SK-N-SH (cell line): ENCODE measurements at regions not wholly inside any gene's neighbourhood (a gene's known extent, or its start where the extent isn't known, plus 50 kb on each side); places are given as distances from the start of the nearest gene placed in this dataset.

Experiments used
- CTCF ChIA-PET: fragments of 300-600, 350-600 bp; formaldehyde crosslinking; extraction: SDS; loops from one replicate; lab custom pipeline; 2021; lab: Yijun Ruan, JAX
- POLR2A ChIA-PET: fragments of 350-600 bp; sonication (Branson Sonifier 250); formaldehyde crosslinking; extraction: SDS; loops from one replicate; lab custom pipeline; 2020; ENCODE audit warnings: antibody characterized with exemption, inconsistent platforms; lab: Yijun Ruan, JAX
- DNase-seq: peaks from one replicate; pipeline ENCODE4 v3.0.0; 2012
- H2AFZ ChIP-seq: fragments of 200-600 bp; sonication (generic); 2 replicates; pipeline ENCODE4 v1.8.1; 2016; ENCODE audit warnings: antibody characterized with exemption, mild to moderate bottlenecking, low read depth
- H3F3A ChIP-seq: fragments of 200-600 bp; sonication (generic); replicated peaks from 2 replicates; pipeline ENCODE3; 2016; ENCODE audit warnings: antibody characterized with exemption, mild to moderate bottlenecking; ENCODE audit not compliant: insufficient read depth
- H3K27ac ChIP-seq, 2 experiments: fragments of 200-500 bp in 1 of 2; fragments of 200-600 bp in 1 of 2; sonication (Bioruptor generic) in 1 of 2; sonication (generic), shearing (Covaris generic) in 1 of 2; 2 replicates each; pipeline versions ENCODE4 v1.5.1 to v1.6.1; 2014 to 2016; ENCODE audit warnings: low read depth in 2 of 2, inconsistent platforms in 1 of 2, low read length in 1 of 2, mild to moderate bottlenecking in 1 of 2, mixed read lengths in 1 of 2
- H3K27me3 ChIP-seq: fragments of 200-600 bp; sonication (generic), shearing (Covaris generic); 2 replicates; pipeline ENCODE4 v1.6.1; 2016; ENCODE audit warnings: mixed run types; ENCODE audit not compliant: insufficient read depth
- H3K36me3 ChIP-seq, 2 experiments: fragments of 200-500 bp in 1 of 2; fragments of 200-600 bp in 1 of 2; sonication (Bioruptor generic) in 1 of 2; sonication (generic) in 1 of 2; replicated peaks in 1 of 2; 2 replicates each; pipeline versions ENCODE3 to v1.5.1; 2014 to 2016; ENCODE audit warnings: low read length in 1 of 2, mild to moderate bottlenecking in 1 of 2; ENCODE audit not compliant: insufficient read depth in 2 of 2, control insufficient read depth in 1 of 2
- H3K4me1 ChIP-seq, 2 experiments: fragments of 200-500 bp in 1 of 2; fragments of 200-600 bp in 1 of 2; sonication (Bioruptor generic) in 1 of 2; sonication (generic), shearing (Covaris generic) in 1 of 2; 2 replicates each; pipeline versions ENCODE4 v1.5.1 to v1.6.1; 2014 to 2016; ENCODE audit warnings: low read depth in 1 of 2, low read length in 1 of 2, mixed run types in 1 of 2; ENCODE audit not compliant: insufficient read depth in 2 of 2, control insufficient read depth in 1 of 2
- H3K4me2 ChIP-seq: fragments of 200-600 bp; sonication (generic), shearing (Covaris generic); 2 replicates; pipeline ENCODE4 v1.6.1; 2017; ENCODE audit warnings: mixed run types
- H3K4me3 ChIP-seq, 2 experiments: fragments of 200-500 bp in 1 of 2; fragments of 200-600 bp in 1 of 2; sonication (Bioruptor generic) in 1 of 2; sonication (generic), shearing (Covaris generic) in 1 of 2; 2 replicates each; pipeline versions ENCODE4 v1.5.1 to v1.8.1; 2014 to 2016; ENCODE audit warnings: low read depth in 2 of 2, inconsistent platforms in 1 of 2, low read length in 1 of 2, mild to moderate bottlenecking in 1 of 2, mixed read lengths in 1 of 2, moderate library complexity in 1 of 2
- H3K79me2 ChIP-seq: fragments of 200-600 bp; sonication (generic); 2 replicates; pipeline ENCODE4 v1.8.1; 2017; ENCODE audit warnings: mild to moderate bottlenecking; ENCODE audit not compliant: insufficient read depth
- H3K9ac ChIP-seq: fragments of 200-600 bp; sonication (generic); 2 replicates; pipeline ENCODE4 v1.6.1; 2017; ENCODE audit warnings: mixed run types
- H3K9me2 ChIP-seq: fragments of 200-600 bp; sonication (generic); 2 replicates; pipeline ENCODE4 v1.6.1; 2017; ENCODE audit warnings: mixed run types
- H3K9me3 ChIP-seq: fragments of 200-600 bp; sonication (generic); 2 replicates; pipeline ENCODE4 v1.6.1; 2017; ENCODE audit warnings: mixed run types, mild to moderate bottlenecking, moderate library complexity
- H4K20me1 ChIP-seq: fragments of 200-600 bp; sonication (generic); 2 replicates; pipeline ENCODE4 v1.6.1; 2017; ENCODE audit warnings: mild to moderate bottlenecking, mixed run types; ENCODE audit not compliant: insufficient read depth
- CHD2 ChIP-seq: fragments of 150-350 bp; IDR thresholded peaks from 2 replicates; pipeline ENCODE4 v1.6.1; 2018; ENCODE audit warnings: low read length; ENCODE audit not compliant: partially characterized antibody
- CTCF ChIP-seq: fragments of 200-600 bp; sonication (generic); IDR thresholded peaks from 2 replicates; pipeline ENCODE4 v1.6.1; 2017; ENCODE audit warnings: antibody characterized with exemption, mild to moderate bottlenecking, moderate library complexity
- ELF1 ChIP-seq: IDR thresholded peaks from 2 replicates; pipeline ENCODE4 v1.4.0; 2012
- EZH2phosphoT487 ChIP-seq: fragments of 200-600 bp; sonication (generic); IDR thresholded peaks from 2 replicates; pipeline ENCODE4 v1.6.1; 2017; ENCODE audit warnings: low read depth, mixed run types, mild to moderate bottlenecking, antibody characterized with exemption, moderate library complexity, borderline replicate concordance
- FOSL2 ChIP-seq: IDR thresholded peaks from 2 replicates; pipeline ENCODE4 v1.4.0; 2012; ENCODE audit warnings: low read depth, mild to moderate bottlenecking, moderate library complexity, borderline replicate concordance
- FOXJ3 ChIP-seq: sonication (generic); formaldehyde crosslinking; IDR thresholded peaks from 2 replicates; pipeline ENCODE4 v1.5.1; 2020; ENCODE audit warnings: mild to moderate bottlenecking, missing genetic modification reagents
- FOXM1 ChIP-seq: IDR thresholded peaks from 2 replicates; pipeline ENCODE4 v1.4.0; 2012; ENCODE audit warnings: low read depth, mild to moderate bottlenecking
- GATA2 ChIP-seq: sonication (generic); formaldehyde crosslinking; IDR thresholded peaks from 2 replicates; pipeline ENCODE4 v1.5.0; 2020; ENCODE audit warnings: mild to moderate bottlenecking, missing genetic modification reagents
- IRF3 ChIP-seq: fragments of 150-350 bp; IDR thresholded peaks from 2 replicates; pipeline ENCODE4 v1.6.1; 2016; ENCODE audit warnings: mild to moderate bottlenecking, low read depth, low read length
- MXI1 ChIP-seq: IDR thresholded peaks from 2 replicates; pipeline ENCODE4 v1.6.1; 2012; ENCODE audit warnings: mild to moderate bottlenecking, low read depth, low read length, improper control_type of control experiment
- NFIC ChIP-seq: IDR thresholded peaks from 2 replicates; pipeline ENCODE4 v1.4.0; 2012; ENCODE audit warnings: borderline replicate concordance
- RCOR1 ChIP-seq: fragments of 150-350 bp; IDR thresholded peaks from 2 replicates; pipeline ENCODE4 v1.6.1; 2017; ENCODE audit warnings: antibody characterized with exemption, low read length
- REST ChIP-seq: IDR thresholded peaks from 2 replicates; pipeline ENCODE4 v1.6.1; 2012; ENCODE audit warnings: mild to moderate bottlenecking, low read depth, low read length, moderate library complexity
- RFX5 ChIP-seq: IDR thresholded peaks from 2 replicates; pipeline ENCODE4 v1.6.1; 2012; ENCODE audit warnings: mild to moderate bottlenecking, improper control_type of control experiment, low read length
- RXRA ChIP-seq: IDR thresholded peaks from 2 replicates; pipeline ENCODE4 v1.4.0; 2012; ENCODE audit warnings: low read depth, mild to moderate bottlenecking, borderline replicate concordance
- SIN3A ChIP-seq: IDR thresholded peaks from 2 replicates; pipeline ENCODE4 v1.6.1; 2012; ENCODE audit warnings: low read depth, mild to moderate bottlenecking, low read length, moderate library complexity, borderline replicate concordance
- SMC3 ChIP-seq: IDR thresholded peaks from 2 replicates; pipeline ENCODE4 v1.6.1; 2012; ENCODE audit warnings: low read depth, low read length, improper control_type of control experiment
- TEAD4 ChIP-seq: IDR thresholded peaks from 2 replicates; pipeline ENCODE4 v1.4.0; 2012; ENCODE audit warnings: mild to moderate bottlenecking, borderline replicate concordance; ENCODE audit not compliant: insufficient read depth
- WGBS: methylation state at CpG from one replicate; pipeline ENCODE4 v1.1.6; 2017; ENCODE audit warnings: low lambda C conversion rate; 5-methylcytosine and 5-hydroxymethylcytosine counted together

GRCh38 chr11:134632347-134633119 is 220.5 kb upstream of the B3GAT1 start:
- H3K4me1 ChIP-seq: no peaks in the 10 kb centered on the region; a peak in 1 of 4 replicates
- no peaks in the 10 kb centered on the region for H3K9me2 ChIP-seq
- no peaks in the 10 kb centered on the region for H3K36me3 ChIP-seq
- TF ChIP-seq RCOR1: no peak
- TF ChIP-seq RFX5: no peak
- TF ChIP-seq SIN3A: no peak
- no peak for TF ChIP-seq REST
- no peak for TF ChIP-seq RXRA
- no peak for TF ChIP-seq ELF1
- no peak for TF ChIP-seq TEAD4
- no peak for TF ChIP-seq CHD2
- TF ChIP-seq FOXM1: no peak
- no peak for TF ChIP-seq SMC3
- no peak for TF ChIP-seq EZH2phosphoT487
- no peak for TF ChIP-seq NFIC
- TF ChIP-seq FOSL2: no peak
- TF ChIP-seq GATA2: no peak
- TF ChIP-seq FOXJ3 (CRISPR knock-in tag): no peak
- no peak for TF ChIP-seq MXI1
- TF ChIP-seq CTCF: no peak
- TF ChIP-seq IRF3: no peak
- no peaks in the 10 kb centered on the region for H3K9me3 ChIP-seq
- WGBS: 53% methylated on average over 11 of the region's 16 CpGs
- no peaks in the 10 kb centered on the region for H4K20me1 ChIP-seq
- no peak overlapping the region for H3K27ac ChIP-seq
- H3K4me2 ChIP-seq: no peak overlapping the region
- ChIA-PET CTCF (no interaction called here), POLR2A (no interaction called here)
- no peak for DNase-seq
- no peaks in the 10 kb centered on the region for H3K27me3 ChIP-seq
- H3K9ac ChIP-seq: no peak overlapping the region
- H3F3A ChIP-seq: no peaks in the 10 kb centered on the region
- H3K4me3 ChIP-seq: no peak overlapping the region
- no peaks in the 10 kb centered on the region for H3K79me2 ChIP-seq
- no peak overlapping the region for H2AFZ ChIP-seq
